Right renal cortex interstitium (tissue), 3 donors: ENCODE measurements at regions not wholly inside any gene's neighbourhood (a gene's known extent, or its start where the extent isn't known, plus 50 kb on each side); places are given as distances from the start of the nearest gene placed in this dataset.

ENCODE experiments used
- DNase-seq, 3 donors: peaks; one replicate each; pipeline ENCODE4 v3.0.0-alpha.2; 2013; ENCODE audit warnings: low read depth in 3 of 3, low spot score in 2 of 3

- DNase-seq: no peak
Observed at GRCh38 chr11:120061036-120061760, 76.7 kb downstream of the TRIM29 start.

GRCh38 chr11:120060512-120060911 lies 77.4 kb downstream of the TRIM29 start:
- no peak for DNase-seq

- no peak for DNase-seq
Observed at GRCh38 chr11:120058931-120059330, 79.0 kb downstream of the TRIM29 start.

GRCh38 chr11:120057595-120058581 lies 80.0 kb downstream of the TRIM29 start:
- DNase-seq: no peak

- DNase-seq: no peak
Observed at GRCh38 chr11:120057028-120057330, 80.9 kb downstream of the TRIM29 start.

- DNase-seq: no peak
Observed at GRCh38 chr11:120056301-120057027, 81.4 kb downstream of the TRIM29 start.

- no peak for DNase-seq
Observed at GRCh38 chr11:120055646-120056045, 82.3 kb downstream of the TRIM29 start.

GRCh38 chr11:120054753-120055045 lies 83.2 kb downstream of the TRIM29 start:
- no peak for DNase-seq

- DNase-seq: no peak
Observed at GRCh38 chr11:120054016-120054752, 83.7 kb downstream of the TRIM29 start.

- DNase-seq: no peak
Observed at GRCh38 chr11:120052196-120052775, 85.6 kb downstream of the TRIM29 start.

GRCh38 chr11:120044011-120044675 lies 93.8 kb downstream of the TRIM29 start:
- no peak for DNase-seq

GRCh38 chr11:120043328-120043945 lies 94.5 kb downstream of the TRIM29 start:
- no peak for DNase-seq

- DNase-seq: no peak
Observed at GRCh38 chr11:120041625-120042024, 96.3 kb downstream of the TRIM29 start.

GRCh38 chr11:120040151-120040840 lies 97.6 kb downstream of the TRIM29 start:
- no peak for DNase-seq

GRCh38 chr11:120039039-120039438 lies 98.9 kb downstream of the TRIM29 start:
- no peak for DNase-seq

- no peak for DNase-seq
Observed at GRCh38 chr11:120037111-120037510, 100.8 kb downstream of the TRIM29 start.

- no peak for DNase-seq
Observed at GRCh38 chr11:120035756-120036155, 102.2 kb downstream of the TRIM29 start.

GRCh38 chr11:120034881-120035630 lies 102.9 kb downstream of the TRIM29 start:
- DNase-seq: no peak
